Nephron progenitor cell (in vitro differentiated cells): ENCODE measurements at regions not wholly inside any gene's neighbourhood (a gene's known extent, or its start where the extent isn't known, plus 50 kb on each side); places are given as distances from the start of the nearest gene placed in this dataset.

Source experiments
- DNase-seq: peaks from one replicate; pipeline ENCODE4 v3.0.0; 2021
- H3K27ac Mint-ChIP-seq: 2 replicates; pipeline ENCODE4 v1.8.0; 2021; ENCODE audit warnings: mild to moderate bottlenecking, moderate library complexity, mixed read lengths
- H3K27me3 Mint-ChIP-seq: 2 replicates; pipeline ENCODE4 v1.8.0; 2021; ENCODE audit warnings: mild to moderate bottlenecking, low read depth, mixed read lengths; ENCODE audit not compliant: poor library complexity
- H3K36me3 Mint-ChIP-seq: 2 replicates; pipeline ENCODE4 v1.8.0; 2021; ENCODE audit warnings: low read depth, mixed read lengths
- H3K4me1 Mint-ChIP-seq: 2 replicates; pipeline ENCODE4 v1.8.0; 2021; ENCODE audit warnings: mixed read lengths
- H3K4me3 Mint-ChIP-seq: 2 replicates; pipeline ENCODE4 v1.8.0; 2021; ENCODE audit warnings: mild to moderate bottlenecking, moderate library complexity, mixed read lengths
- H3K9me3 Mint-ChIP-seq: 2 replicates; pipeline ENCODE4 v1.8.0; 2021; ENCODE audit warnings: mild to moderate bottlenecking, moderate library complexity, mixed read lengths
- TF ChIP-seq, protein P1 (sequence below): fragments of 200-600 bp; sonication (generic); IDR thresholded peaks from 2 replicates; pipeline ENCODE4 v1.5.0; 2021; ENCODE audit warnings: antibody characterized with exemption

DNA sequence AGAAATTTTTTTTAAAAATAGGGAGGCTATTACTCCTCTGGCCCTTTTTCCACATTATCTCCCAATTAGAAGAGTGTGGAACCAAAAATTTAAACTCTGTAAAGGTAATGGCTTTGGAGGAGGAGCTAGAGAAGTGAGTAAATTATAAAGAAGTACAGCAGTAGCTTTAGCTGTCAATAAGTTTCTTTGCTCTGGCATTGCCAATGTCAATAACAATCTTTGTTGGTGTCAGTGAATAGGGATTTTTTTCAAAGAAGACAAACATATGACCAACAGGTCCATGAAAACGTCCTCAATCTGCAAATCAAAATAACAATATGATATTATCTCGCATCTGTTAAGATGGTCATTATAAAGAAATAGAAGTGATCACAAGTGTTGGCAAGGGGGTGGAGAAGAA lies 227.1 kb upstream of the MBL2 start:
- Mint-ChIP-seq H3K4me3 (no peak overlapping the region), H3K36me3 (peaks cover 45% of the 10 kb centered on the region), H3K4me1 (peaks cover 27% of the 10 kb centered on the region), H3K9me3 (peaks cover 27% of the 10 kb centered on the region), H3K27me3 (no peaks in the 10 kb centered on the region), H3K27ac (peak overlapping the region; percentile 76)
- TF ChIP-seq, protein P1, sequence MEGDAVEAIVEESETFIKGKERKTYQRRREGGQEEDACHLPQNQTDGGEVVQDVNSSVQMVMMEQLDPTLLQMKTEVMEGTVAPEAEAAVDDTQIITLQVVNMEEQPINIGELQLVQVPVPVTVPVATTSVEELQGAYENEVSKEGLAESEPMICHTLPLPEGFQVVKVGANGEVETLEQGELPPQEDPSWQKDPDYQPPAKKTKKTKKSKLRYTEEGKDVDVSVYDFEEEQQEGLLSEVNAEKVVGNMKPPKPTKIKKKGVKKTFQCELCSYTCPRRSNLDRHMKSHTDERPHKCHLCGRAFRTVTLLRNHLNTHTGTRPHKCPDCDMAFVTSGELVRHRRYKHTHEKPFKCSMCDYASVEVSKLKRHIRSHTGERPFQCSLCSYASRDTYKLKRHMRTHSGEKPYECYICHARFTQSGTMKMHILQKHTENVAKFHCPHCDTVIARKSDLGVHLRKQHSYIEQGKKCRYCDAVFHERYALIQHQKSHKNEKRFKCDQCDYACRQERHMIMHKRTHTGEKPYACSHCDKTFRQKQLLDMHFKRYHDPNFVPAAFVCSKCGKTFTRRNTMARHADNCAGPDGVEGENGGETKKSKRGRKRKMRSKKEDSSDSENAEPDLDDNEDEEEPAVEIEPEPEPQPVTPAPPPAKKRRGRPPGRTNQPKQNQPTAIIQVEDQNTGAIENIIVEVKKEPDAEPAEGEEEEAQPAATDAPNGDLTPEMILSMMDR: no peak
- no peak for DNase-seq

DNA sequence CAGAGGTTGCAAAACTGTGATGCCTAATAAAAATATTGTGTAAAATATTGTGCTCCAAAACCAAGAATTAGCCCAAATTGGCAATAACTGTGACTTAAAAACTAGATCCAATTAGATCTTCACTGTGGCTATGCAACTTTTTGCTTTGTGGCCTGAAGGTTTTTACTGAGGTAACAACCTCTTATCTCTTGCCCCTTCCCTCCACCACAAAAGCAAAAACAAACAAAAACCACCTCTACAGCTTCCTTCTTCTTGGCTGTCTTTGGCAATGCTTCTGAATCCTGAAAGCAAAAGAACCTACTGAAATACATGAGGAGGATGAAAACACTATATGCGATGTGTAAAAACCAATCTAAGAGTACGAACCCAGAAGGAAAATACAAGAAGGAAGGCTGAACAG lies 226.7 kb upstream of the MBL2 start:
- no peak for DNase-seq
- peaks cover 27% of the 10 kb centered on the region for H3K9me3 Mint-ChIP-seq
- H3K27me3 Mint-ChIP-seq: no peaks in the 10 kb centered on the region
- H3K36me3 Mint-ChIP-seq: peaks cover 45% of the 10 kb centered on the region
- TF ChIP-seq, protein P1: no peak
- peak overlapping the region; percentile 76 for H3K27ac Mint-ChIP-seq
- peaks cover 23% of the 10 kb centered on the region for H3K4me1 Mint-ChIP-seq
- no peak overlapping the region for H3K4me3 Mint-ChIP-seq

DNA sequence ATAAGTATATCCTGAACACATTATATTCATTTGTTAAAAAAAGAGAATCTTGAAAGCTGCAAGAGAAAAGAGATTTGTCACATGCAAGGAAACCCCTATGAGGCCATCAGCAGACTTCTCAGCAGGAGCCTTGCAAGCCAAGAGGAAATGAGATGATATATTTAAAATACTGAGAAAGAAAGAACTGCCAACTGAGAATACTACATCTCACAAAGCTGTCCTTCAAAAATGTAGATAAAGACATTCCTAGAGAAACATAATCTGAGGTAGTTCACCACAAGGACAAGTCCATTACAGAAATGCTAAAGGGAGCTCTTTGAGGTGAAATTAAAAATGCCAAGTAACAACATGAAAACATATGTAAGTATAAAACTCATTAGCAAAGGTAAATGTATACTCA lies 224.4 kb upstream of the MBL2 start:
- H3K27ac Mint-ChIP-seq: no peak overlapping the region
- H3K4me1 Mint-ChIP-seq: peaks cover 15% of the 10 kb centered on the region
- H3K9me3 Mint-ChIP-seq: peaks cover 31% of the 10 kb centered on the region
- no peak for DNase-seq
- peaks cover 43% of the 10 kb centered on the region for H3K36me3 Mint-ChIP-seq
- H3K27me3 Mint-ChIP-seq: no peaks in the 10 kb centered on the region
- TF ChIP-seq, protein P1: no peak
- H3K4me3 Mint-ChIP-seq: no peak overlapping the region

DNA sequence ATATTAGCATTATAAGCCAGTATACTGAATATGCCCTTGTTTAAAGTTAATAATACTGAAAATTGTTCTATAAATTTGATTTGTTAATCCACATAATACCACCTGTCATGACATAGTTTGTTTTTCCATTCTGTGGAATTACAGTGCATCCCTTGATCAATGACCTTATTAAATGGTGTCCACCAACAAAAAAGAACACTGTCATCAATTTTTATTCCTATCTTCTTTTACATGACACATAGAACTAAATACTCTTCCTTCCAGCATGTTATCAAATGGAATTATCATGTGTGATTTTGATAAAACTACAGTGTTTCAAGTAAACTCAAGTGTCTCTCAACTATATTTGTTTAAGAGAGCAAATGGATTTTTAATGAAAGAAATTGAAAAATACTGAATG lies 221.8 kb upstream of the MBL2 start:
- peaks cover 37% of the 10 kb centered on the region for H3K9me3 Mint-ChIP-seq
- peaks cover 4% of the 10 kb centered on the region for H3K4me1 Mint-ChIP-seq
- H3K27me3 Mint-ChIP-seq: no peaks in the 10 kb centered on the region
- peaks cover 49% of the 10 kb centered on the region for H3K36me3 Mint-ChIP-seq
- no peak overlapping the region for H3K27ac Mint-ChIP-seq
- TF ChIP-seq, protein P1: no peak
- no peak for DNase-seq
- no peak overlapping the region for H3K4me3 Mint-ChIP-seq

DNA sequence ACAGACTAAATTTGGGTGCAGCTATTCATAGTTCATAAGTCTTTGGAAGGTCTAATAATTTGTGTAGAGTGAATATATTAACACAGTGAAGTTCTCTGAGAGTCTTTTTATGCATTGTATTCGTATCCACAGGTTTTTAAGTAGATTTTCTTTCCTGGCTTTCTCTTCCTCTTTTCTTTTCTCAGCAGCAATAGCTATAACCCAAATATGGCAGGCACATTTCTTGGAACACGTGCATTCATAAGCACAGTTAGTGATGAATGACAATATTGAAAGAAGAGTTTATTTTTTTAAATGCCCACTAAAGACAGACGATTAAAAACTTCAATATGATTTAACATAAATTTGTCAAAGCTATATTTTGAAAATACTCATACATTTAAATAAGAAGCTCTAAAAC lies 220.5 kb upstream of the MBL2 start:
- Mint-ChIP-seq H3K9me3 (peaks cover 35% of the 10 kb centered on the region), H3K36me3 (peaks cover 38% of the 10 kb centered on the region), H3K4me1 (no peaks in the 10 kb centered on the region), H3K4me3 (no peak overlapping the region), H3K27ac (no peak overlapping the region), H3K27me3 (no peaks in the 10 kb centered on the region)
- DNase-seq: no peak
- TF ChIP-seq, protein P1: no peak

DNA sequence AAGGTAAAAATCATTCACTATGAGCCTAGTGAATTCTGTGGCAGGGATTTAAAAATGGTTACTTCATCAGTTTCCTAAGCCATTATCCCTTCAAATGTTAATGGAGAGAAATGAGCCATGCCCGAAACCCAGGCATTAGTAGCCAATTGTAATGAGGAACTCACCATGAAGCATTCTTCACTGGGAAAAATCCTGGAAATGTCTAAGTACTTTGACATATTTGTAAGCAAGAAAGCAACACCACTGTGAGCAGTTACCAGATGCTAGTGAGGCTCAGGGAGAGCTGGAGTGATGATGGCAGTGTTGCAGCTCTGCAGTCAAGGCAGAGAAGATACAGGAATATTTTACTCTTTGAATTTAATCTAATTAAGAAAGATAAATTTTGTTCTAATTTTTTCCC lies 220.0 kb upstream of the MBL2 start:
- DNase-seq: no peak
- peaks cover 33% of the 10 kb centered on the region for H3K36me3 Mint-ChIP-seq
- H3K4me1 Mint-ChIP-seq: no peaks in the 10 kb centered on the region
- TF ChIP-seq, protein P1: no peak
- H3K27me3 Mint-ChIP-seq: no peaks in the 10 kb centered on the region
- no peak overlapping the region for H3K27ac Mint-ChIP-seq
- peaks cover 31% of the 10 kb centered on the region for H3K9me3 Mint-ChIP-seq
- H3K4me3 Mint-ChIP-seq: no peak overlapping the region
